MCF 10A (cell line): ENCODE measurements at regions not wholly inside any gene's neighbourhood (a gene's known extent, or its start where the extent isn't known, plus 50 kb on each side); places are given as distances from the start of the nearest gene placed in this dataset.
"Not testable (repeated sequence)": the region's sequence is repeated elsewhere in the genome, so short reads cannot be mapped to it uniquely, and the experiment has no call there.

Experiments used
- BruUV-seq: library from RNA; stranded (reverse); fragments of 400-500 nt; replicated peaks from 2 replicates; lab custom pipeline; 2021; lab: Mats Ljungman, UMichigan
- CTCF ChIA-PET: fragments of 300-600 bp; sonication (Branson Sonifier 250); formaldehyde crosslinking; extraction: SDS; loops from one replicate; lab custom pipeline; 2021; ENCODE audit warnings: antibody characterized with exemption, inconsistent platforms; lab: Yijun Ruan, JAX
- POLR2A ChIA-PET: fragments of 300-600, 350-650 bp; sonication (Branson Sonifier 250); formaldehyde crosslinking; extraction: SDS; loops from one replicate; lab custom pipeline; 2020; ENCODE audit warnings: antibody characterized with exemption, inconsistent platforms; lab: Yijun Ruan, JAX
- DNase-seq: peaks from one replicate; pipeline ENCODE4 v3.0.0-alpha.2; 2018; ENCODE audit not compliant: unreplicated experiment
- H3K27ac Mint-ChIP-seq: one replicate; pipeline ENCODE4 v1.8.0; 2022; ENCODE audit warnings: mild to moderate bottlenecking, low read depth, mixed read lengths; ENCODE audit not compliant: unreplicated experiment
- H3K27me3 Mint-ChIP-seq: one replicate; pipeline ENCODE4 v1.8.0; 2022; ENCODE audit warnings: mixed read lengths; ENCODE audit not compliant: insufficient read depth, unreplicated experiment
- H3K36me3 Mint-ChIP-seq: one replicate; pipeline ENCODE4 v1.8.0; 2022; ENCODE audit warnings: mild to moderate bottlenecking, moderate library complexity, mixed read lengths; ENCODE audit not compliant: insufficient read depth, unreplicated experiment
- H3K4me1 Mint-ChIP-seq: one replicate; pipeline ENCODE4 v1.8.0; 2022; ENCODE audit warnings: mixed read lengths; ENCODE audit not compliant: insufficient read depth, unreplicated experiment
- H3K4me3 Mint-ChIP-seq: one replicate; pipeline ENCODE4 v1.8.0; 2022; ENCODE audit warnings: mild to moderate bottlenecking, moderate library complexity, mixed read lengths; ENCODE audit not compliant: unreplicated experiment
- H3K9me3 Mint-ChIP-seq: one replicate; pipeline ENCODE4 v1.8.0; 2022; ENCODE audit warnings: mixed read lengths; ENCODE audit not compliant: unreplicated experiment
- intact Hi-C: fragments of 100-400 bp; cut with micrococcal nuclease; formaldehyde crosslinking; loops from 2 replicates; pipeline ENCODE4 v1.14.1; 2022
- TF ChIP-seq, protein P1 (sequence below): fragments of 200-600 bp; IDR thresholded peaks from one replicate; pipeline ENCODE4 v1.8.0; 2022; ENCODE audit warnings: antibody characterized with exemption, mild to moderate bottlenecking; ENCODE audit not compliant: unreplicated experiment

DNA sequence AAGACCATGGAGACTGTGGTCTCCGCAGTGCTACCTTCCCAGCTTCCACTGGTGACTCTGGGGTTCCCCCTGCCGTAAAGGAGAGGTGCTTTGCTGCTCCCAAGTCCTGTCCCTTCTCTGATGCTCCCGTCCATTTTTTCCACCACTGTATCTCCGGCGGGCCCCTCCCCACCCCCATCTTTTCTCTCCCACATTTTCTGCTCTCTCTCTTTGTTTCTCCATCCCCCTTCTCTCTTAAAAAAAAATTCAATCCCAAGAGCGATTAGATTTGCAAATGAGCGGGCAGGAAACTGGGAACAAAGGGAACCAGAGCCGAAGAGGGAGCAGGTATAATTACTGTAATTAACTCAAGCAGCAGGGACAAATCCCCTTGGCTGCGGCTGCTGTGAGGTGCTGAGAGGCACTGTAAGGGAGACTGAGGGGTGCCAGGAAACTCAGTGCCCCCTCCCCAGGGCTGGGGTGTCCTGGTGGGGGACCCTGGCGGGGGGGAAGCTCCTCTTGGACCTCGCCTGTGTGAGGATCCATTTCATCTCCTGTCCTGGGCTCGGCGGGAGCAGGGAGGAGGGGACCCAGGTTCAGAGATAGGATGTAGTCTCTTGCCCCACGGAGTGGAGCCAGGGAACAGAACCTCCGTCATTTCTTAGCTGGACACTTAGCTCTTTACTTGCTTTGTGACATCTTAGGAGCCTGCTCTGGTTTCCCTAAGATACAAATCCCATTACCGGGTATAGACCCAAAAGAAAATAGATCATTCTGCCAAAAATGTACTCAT is 140.4 kb upstream of the NRXN3 start:
- Mint-ChIP-seq H3K36me3 (no peaks in the 10 kb centered on the region), H3K27ac (no peak overlapping the region), H3K9me3 (no peaks in the 10 kb centered on the region), H3K27me3 (peaks cover 11% of the 10 kb centered on the region), H3K4me3 (no peak overlapping the region), H3K4me1 (no peaks in the 10 kb centered on the region)
- POLR2A ChIA-PET = no interaction called here
- BruUV-seq = no TSS peak
- no peak for DNase-seq
- CTCF ChIA-PET = interaction anchor here (0.5 to 2.3 kb wide), 4 partner anchors 168 to 199 kb away, joined by 3 to 10 read pairs (median 6); no protein-coding TSS in a partner anchor
- intact Hi-C loops = loop anchor here (1.0 to 10.0 kb wide), 2 partner anchors 167 to 805 kb away; no protein-coding TSS in a partner anchor
- TF ChIP-seq, protein P1, sequence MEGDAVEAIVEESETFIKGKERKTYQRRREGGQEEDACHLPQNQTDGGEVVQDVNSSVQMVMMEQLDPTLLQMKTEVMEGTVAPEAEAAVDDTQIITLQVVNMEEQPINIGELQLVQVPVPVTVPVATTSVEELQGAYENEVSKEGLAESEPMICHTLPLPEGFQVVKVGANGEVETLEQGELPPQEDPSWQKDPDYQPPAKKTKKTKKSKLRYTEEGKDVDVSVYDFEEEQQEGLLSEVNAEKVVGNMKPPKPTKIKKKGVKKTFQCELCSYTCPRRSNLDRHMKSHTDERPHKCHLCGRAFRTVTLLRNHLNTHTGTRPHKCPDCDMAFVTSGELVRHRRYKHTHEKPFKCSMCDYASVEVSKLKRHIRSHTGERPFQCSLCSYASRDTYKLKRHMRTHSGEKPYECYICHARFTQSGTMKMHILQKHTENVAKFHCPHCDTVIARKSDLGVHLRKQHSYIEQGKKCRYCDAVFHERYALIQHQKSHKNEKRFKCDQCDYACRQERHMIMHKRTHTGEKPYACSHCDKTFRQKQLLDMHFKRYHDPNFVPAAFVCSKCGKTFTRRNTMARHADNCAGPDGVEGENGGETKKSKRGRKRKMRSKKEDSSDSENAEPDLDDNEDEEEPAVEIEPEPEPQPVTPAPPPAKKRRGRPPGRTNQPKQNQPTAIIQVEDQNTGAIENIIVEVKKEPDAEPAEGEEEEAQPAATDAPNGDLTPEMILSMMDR = no peak

DNA sequence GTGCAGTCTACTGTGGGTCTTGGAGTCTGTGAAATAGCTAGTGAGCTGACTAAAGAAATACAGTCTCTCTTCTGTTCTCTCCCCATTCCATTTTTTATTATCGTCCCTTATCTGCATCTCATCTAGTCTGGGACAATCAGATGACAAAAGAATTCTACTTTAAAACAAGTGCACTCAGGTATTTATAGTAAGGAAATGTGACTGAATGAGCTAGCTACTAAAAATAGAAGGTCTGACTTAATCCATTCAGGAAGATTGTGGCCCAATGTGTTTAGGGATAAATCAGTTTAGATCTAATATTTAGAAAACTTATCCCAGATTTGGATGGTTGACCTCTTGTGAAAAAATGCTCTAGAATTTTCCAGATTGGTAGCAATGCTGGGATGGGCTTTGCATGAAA is 126.8 kb upstream of the NRXN3 start:
- Mint-ChIP-seq H3K4me1 (no peaks in the 10 kb centered on the region), H3K4me3 (no peak overlapping the region), H3K36me3 (no peaks in the 10 kb centered on the region), H3K9me3 (no peaks in the 10 kb centered on the region), H3K27ac (no peak overlapping the region), H3K27me3 (peaks cover 32% of the 10 kb centered on the region)
- TF ChIP-seq, protein P1 = no peak
- DNase-seq = no peak
- ChIA-PET POLR2A (no interaction called here), CTCF (interaction anchor here (0.6 kb wide), 1 partner anchor 49 kb away, joined by 3 read pairs; no protein-coding TSS in a partner anchor)
- intact Hi-C loops = no loop called here
- no TSS peak for BruUV-seq

DNA sequence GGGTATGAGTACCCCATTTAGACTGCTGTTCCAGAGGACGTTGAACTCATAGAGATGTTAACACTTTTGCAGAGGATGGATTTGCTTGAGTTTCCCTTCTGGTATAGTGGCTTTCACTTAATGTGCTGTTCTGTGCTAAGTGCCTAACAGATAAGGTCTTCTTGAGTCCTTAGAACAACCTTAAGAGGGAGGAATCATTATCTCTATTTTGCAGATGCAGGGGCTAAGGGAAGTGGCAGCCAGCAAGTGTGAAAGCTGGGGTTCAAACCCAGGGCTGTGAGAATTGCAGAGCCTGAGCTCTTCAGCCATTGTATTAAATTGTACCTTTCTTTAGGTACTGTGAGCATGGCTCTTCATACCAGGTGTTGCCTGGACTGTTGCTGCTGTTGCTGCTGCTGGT is 122.1 kb upstream of the NRXN3 start:
- peaks cover 6% of the 10 kb centered on the region for H3K9me3 Mint-ChIP-seq
- ChIA-PET CTCF (no interaction called here), POLR2A (no interaction called here)
- H3K27ac Mint-ChIP-seq = no peak overlapping the region
- H3K36me3 Mint-ChIP-seq = no peaks in the 10 kb centered on the region
- intact Hi-C loops = no loop called here
- DNase-seq = no peak
- H3K4me1 Mint-ChIP-seq = no peaks in the 10 kb centered on the region
- no TSS peak for BruUV-seq
- TF ChIP-seq, protein P1 = no peak
- H3K4me3 Mint-ChIP-seq = no peak overlapping the region
- H3K27me3 Mint-ChIP-seq = peaks cover 10% of the 10 kb centered on the region

DNA sequence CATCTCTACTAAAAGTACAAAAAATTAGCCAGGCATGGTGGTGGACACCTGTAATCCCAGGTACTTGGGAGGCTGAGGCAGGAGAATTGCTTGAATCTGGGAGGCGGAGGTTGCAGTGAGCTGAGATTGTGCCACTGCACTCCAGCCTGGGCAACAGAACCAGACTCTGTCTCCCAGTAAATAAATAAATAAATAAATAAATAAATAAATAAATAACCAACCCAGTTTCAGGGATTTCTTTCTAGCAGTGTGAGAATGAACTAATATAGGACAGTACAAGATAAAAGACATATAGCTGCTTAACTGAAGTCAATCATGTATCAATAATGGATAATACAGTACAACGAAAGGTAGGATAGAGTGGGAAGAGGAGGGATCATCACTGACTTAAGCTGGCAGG is 113.3 kb upstream of the NRXN3 start:
- H3K36me3 Mint-ChIP-seq, BruUV-seq, CTCF ChIA-PET: not testable (repeated sequence)

More for the DNA sequence above, 113.3 kb upstream of the NRXN3 start:
- DNase-seq, intact Hi-C loops, H3K27me3 Mint-ChIP-seq, H3K4me1 Mint-ChIP-seq, POLR2A ChIA-PET, H3K9me3 Mint-ChIP-seq, H3K27ac Mint-ChIP-seq, H3K4me3 Mint-ChIP-seq: not testable (repeated sequence)
